ENCODE measurements at regions not wholly inside any gene's neighbourhood (a gene's known extent, or its start where the extent isn't known, plus 50 kb on each side); places are given as distances from the start of the nearest gene placed in this dataset.

GRCh38 chr21:41024746-41025254 lies 143.2 kb upstream of the BACE2 start (continued):
- TF ChIP-seq CHD7 (IDR thresholded peaks at IDR 0.05; ENCODE audit: insufficient replicate concordance, low read length) = no peak
- TF ChIP-seq SP1 (IDR thresholded peaks at IDR 0.05; ENCODE audit: low read depth, low read length) = no peak
- no peak for TF ChIP-seq KDM4A (IDR thresholded peaks at IDR 0.05; ENCODE audit: low read depth, low read length, severe bottlenecking)

Data from H1 (cell line).